PC-3 (cell line): ENCODE measurements at regions not wholly inside any gene's neighbourhood (a gene's known extent, or its start where the extent isn't known, plus 50 kb on each side); places are given as distances from the start of the nearest gene placed in this dataset.

Experiments used
- ATAC-seq: fragments of 200-7000 bp; cut with Tn5 transposase; 2 replicates; pipeline ENCODE4 v1.9.1; 2020; ENCODE audit warnings: mild to moderate bottlenecking, moderate library complexity
- BruUV-seq: library from RNA; stranded (reverse); fragments of 400-500 nt; replicated peaks from 2 replicates; lab custom pipeline; 2021; lab: Mats Ljungman, UMichigan
- CTCF ChIA-PET: fragments of 300-600 bp; sonication (Branson Sonifier 250); formaldehyde crosslinking; loops from one replicate; lab custom pipeline; 2022; ENCODE audit warnings: antibody characterized with exemption; lab: Charles Lee
- POLR2A ChIA-PET: fragments of 300-600 bp; sonication (Branson Sonifier 250); formaldehyde crosslinking; loops from one replicate; lab custom pipeline; 2022; ENCODE audit warnings: antibody characterized with exemption; ENCODE audit not compliant: unreplicated experiment; lab: Charles Lee
- DNase-seq: peaks from one replicate; pipeline ENCODE4 v3.0.0-alpha.2; 2015
- H2AFZ ChIP-seq: fragments of 300-600 bp; sonication (generic); 2 replicates; pipeline ENCODE4 v1.6.0; 2016; ENCODE audit warnings: antibody characterized with exemption, low read length
- H3F3A ChIP-seq: fragments of 300-600 bp; sonication (generic); one replicate; pipeline ENCODE4 v1.6.0; 2017; ENCODE audit warnings: antibody characterized with exemption, low read length, control low read depth, mild to moderate bottlenecking; ENCODE audit not compliant: unreplicated experiment
- H3K27ac ChIP-seq: fragments of 300-600 bp; sonication (generic); 2 replicates; pipeline ENCODE4 v1.5.1; 2016; ENCODE audit warnings: mild to moderate bottlenecking, low read length
- H3K27me3 ChIP-seq: fragments of 300-600 bp; sonication (generic); 2 replicates; pipeline ENCODE4 v1.6.1; 2016; ENCODE audit warnings: low read length, mixed read lengths
- H3K36me3 ChIP-seq: fragments of 300-600 bp; sonication (generic); 2 replicates; pipeline ENCODE4 v1.6.1; 2016; ENCODE audit warnings: low read depth, mixed run types, low read length, mixed read lengths
- H3K4me1 ChIP-seq: fragments of 300-600 bp; sonication (generic); 2 replicates; pipeline ENCODE4 v1.5.1; 2016; ENCODE audit warnings: low read length; ENCODE audit not compliant: insufficient read depth
- H3K4me2 ChIP-seq: fragments of 300-600 bp; sonication (generic); 2 replicates; pipeline ENCODE4 v1.6.0; 2016; ENCODE audit warnings: low read length
- H3K4me3 ChIP-seq: fragments of 300-600 bp; sonication (generic); 2 replicates; pipeline ENCODE4 v1.5.1; 2016; ENCODE audit warnings: mild to moderate bottlenecking, low read length, mixed read lengths
- H3K79me2 ChIP-seq: fragments of 300-600 bp; sonication (generic); 2 replicates; pipeline ENCODE4 v1.6.1; 2017; ENCODE audit warnings: low read length, mixed read lengths
- H3K9ac ChIP-seq: fragments of 300-600 bp; sonication (generic); 2 replicates; pipeline ENCODE4 v1.6.0; 2016; ENCODE audit warnings: mild to moderate bottlenecking, low read length
- H3K9me2 ChIP-seq: fragments of 300-600 bp; sonication (generic); replicated peaks from 2 replicates; pipeline ENCODE4 v1.6.1; 2016; ENCODE audit warnings: mixed run types, low read length, mixed read lengths
- H3K9me3 ChIP-seq: fragments of 300-600 bp; sonication (generic); 2 replicates; pipeline ENCODE4 v1.6.1; 2016; ENCODE audit warnings: low read length, mixed read lengths
- H4K20me1 ChIP-seq: fragments of 300-600 bp; sonication (generic); 2 replicates; pipeline ENCODE4 v1.6.1; 2016; ENCODE audit warnings: low read length, mixed read lengths
- CTCF ChIP-seq: fragments of 300-600 bp; sonication (generic); conservative IDR thresholded peaks from 2 replicates; pipeline ENCODE4 v1.5.1; 2017; ENCODE audit warnings: antibody characterized with exemption, low read depth, mild to moderate bottlenecking, low read length
- EZH2 ChIP-seq: fragments of 300-600 bp; sonication (generic); IDR thresholded peaks from one replicate; pipeline ENCODE4 v1.6.1; 2017; ENCODE audit warnings: antibody characterized with exemption, mild to moderate bottlenecking, low read length; ENCODE audit not compliant: unreplicated experiment
- EZH2phosphoT487 ChIP-seq: fragments of 300-600 bp; sonication (generic); IDR thresholded peaks from 2 replicates; pipeline ENCODE4 v1.6.1; 2018; ENCODE audit warnings: mild to moderate bottlenecking, antibody characterized with exemption, low read length, borderline replicate concordance
- intact Hi-C: fragments of 100-400 bp; cut with micrococcal nuclease; formaldehyde crosslinking; loops from 2 replicates; pipeline ENCODE4 v1.9.0; 2023

DNA sequence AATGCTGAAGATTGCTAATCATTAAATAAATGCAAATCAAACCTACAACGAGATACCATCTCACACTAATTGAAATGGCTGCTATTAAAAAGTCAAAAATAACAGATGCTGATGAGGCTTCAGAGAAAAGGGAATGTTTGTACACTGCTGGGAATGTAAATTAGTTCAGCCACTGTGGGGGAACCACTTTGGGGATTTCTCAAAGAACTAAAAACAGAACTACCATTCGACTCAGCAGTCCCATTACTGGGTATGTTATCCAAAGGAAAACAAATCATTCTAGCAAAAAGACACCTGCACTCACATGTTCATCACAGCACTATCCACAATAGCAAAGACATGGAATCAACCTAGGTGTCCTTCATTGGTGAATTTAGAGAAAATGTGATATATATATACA, 379.0 kb upstream of the CNTNAP2 start:
- ATAC-seq: no peak
- no peaks in the 10 kb centered on the region for H3K36me3 ChIP-seq

DNA sequence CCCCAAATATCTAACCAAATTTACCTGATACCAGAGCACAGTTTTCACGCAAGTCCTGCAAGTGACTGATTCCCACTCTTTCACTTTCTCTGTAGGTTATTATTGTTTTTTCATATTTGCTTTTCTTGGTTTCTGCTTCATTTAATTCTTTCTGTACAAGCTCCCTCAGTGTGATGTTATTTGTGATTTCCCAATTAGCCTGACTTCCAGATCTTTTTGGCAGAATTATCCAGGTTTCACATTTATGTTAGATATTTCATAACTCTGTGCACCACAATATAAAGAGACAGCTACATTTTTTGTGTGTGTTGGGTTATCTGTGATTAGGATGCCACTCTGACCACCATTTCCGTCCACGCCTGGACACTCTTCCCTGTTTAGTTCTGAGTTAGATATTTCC, 381.5 kb upstream of the CNTNAP2 start:
- Histone ChIP-seq H3F3A (no peaks in the 10 kb centered on the region), H3K9ac (no peak overlapping the region), H3K9me2 (no peaks in the 10 kb centered on the region), H4K20me1 (no peaks in the 10 kb centered on the region), H3K36me3 (no peaks in the 10 kb centered on the region), H3K79me2 (no peaks in the 10 kb centered on the region), H3K4me2 (no peak overlapping the region), H3K4me3 (no peak overlapping the region), H3K4me1 (no peaks in the 10 kb centered on the region), H3K27me3 (0 out of 2 replicates have a peak, but pooled peaks cover 4% of the 10 kb centered on the region), H2AFZ (no peak overlapping the region), H3K9me3 (no peaks in the 10 kb centered on the region), H3K27ac (no peak overlapping the region)
- intact Hi-C loops: no loop called here
- DNase-seq (no peak), ATAC-seq (no peak)
- ChIA-PET POLR2A (no interaction called here), CTCF (no interaction called here)
- TF ChIP-seq CTCF (no peak), EZH2phosphoT487 (no peak), EZH2 (no peak)
- BruUV-seq: no TSS peak

More for the DNA sequence above, 379.0 kb upstream of the CNTNAP2 start:
- Histone ChIP-seq H3K9me2 (no peaks in the 10 kb centered on the region), H3K4me1 (no peaks in the 10 kb centered on the region), H3F3A (no peaks in the 10 kb centered on the region), H2AFZ (no peak overlapping the region), H3K9ac (no peak overlapping the region), H3K79me2 (no peaks in the 10 kb centered on the region), H3K27ac (no peak overlapping the region), H3K4me3 (no peak overlapping the region), H3K27me3 (0 out of 2 replicates have a peak, but pooled peaks cover 4% of the 10 kb centered on the region), H3K9me3 (no peaks in the 10 kb centered on the region), H3K4me2 (no peak overlapping the region), H4K20me1 (no peaks in the 10 kb centered on the region)
- CTCF ChIA-PET: no interaction called here
- intact Hi-C loops: no loop called here
- TF ChIP-seq EZH2: no peak
- TF ChIP-seq CTCF: no peak
- no peak for TF ChIP-seq EZH2phosphoT487
- DNase-seq: no peak
- BruUV-seq: no TSS peak
- POLR2A ChIA-PET: no interaction called here

DNA sequence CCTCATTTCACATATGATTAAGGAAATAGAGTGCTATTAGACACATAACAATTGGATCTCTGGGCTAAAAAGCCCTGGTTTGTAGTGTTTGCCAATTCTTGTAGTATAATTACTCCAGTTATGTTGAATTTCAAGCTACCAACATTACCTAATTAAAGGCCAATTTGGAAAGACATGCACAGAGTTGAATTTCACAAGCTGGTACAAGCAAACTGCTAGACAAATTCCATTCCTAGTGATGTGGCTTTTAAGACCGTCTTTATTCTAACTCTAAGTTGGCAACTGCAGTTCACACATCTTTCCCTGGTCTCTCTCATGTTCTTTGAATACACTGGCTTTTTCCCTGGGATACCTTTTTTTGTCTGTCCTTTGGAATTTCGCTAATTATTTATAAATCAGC, 384.1 kb upstream of the CNTNAP2 start:
- 0 out of 2 replicates have a peak, but pooled peaks cover 4% of the 10 kb centered on the region for H3K27me3 ChIP-seq
- H3K9me3 ChIP-seq: no peaks in the 10 kb centered on the region
- H3F3A ChIP-seq: no peaks in the 10 kb centered on the region
- no peaks in the 10 kb centered on the region for H4K20me1 ChIP-seq
- H3K9ac ChIP-seq: no peak overlapping the region
- DNase-seq: no peak
- no peaks in the 10 kb centered on the region for H3K36me3 ChIP-seq
- no TSS peak for BruUV-seq
- H3K9me2 ChIP-seq: no peaks in the 10 kb centered on the region
- no peak for ATAC-seq
- CTCF ChIA-PET: no interaction called here
- H2AFZ ChIP-seq: no peak overlapping the region
- POLR2A ChIA-PET: no interaction called here
- intact Hi-C loops: no loop called here
- H3K27ac ChIP-seq: no peak overlapping the region
- no peaks in the 10 kb centered on the region for H3K4me1 ChIP-seq
- no peak overlapping the region for H3K4me2 ChIP-seq
- H3K79me2 ChIP-seq: no peaks in the 10 kb centered on the region
- H3K4me3 ChIP-seq: no peak overlapping the region
- TF ChIP-seq EZH2phosphoT487 (no peak), EZH2 (no peak), CTCF (no peak)
